ENCODE measurements at regions not wholly inside any gene's neighbourhood (a gene's known extent, or its start where the extent isn't known, plus 50 kb on each side); places are given as distances from the start of the nearest gene placed in this dataset.

DNA sequence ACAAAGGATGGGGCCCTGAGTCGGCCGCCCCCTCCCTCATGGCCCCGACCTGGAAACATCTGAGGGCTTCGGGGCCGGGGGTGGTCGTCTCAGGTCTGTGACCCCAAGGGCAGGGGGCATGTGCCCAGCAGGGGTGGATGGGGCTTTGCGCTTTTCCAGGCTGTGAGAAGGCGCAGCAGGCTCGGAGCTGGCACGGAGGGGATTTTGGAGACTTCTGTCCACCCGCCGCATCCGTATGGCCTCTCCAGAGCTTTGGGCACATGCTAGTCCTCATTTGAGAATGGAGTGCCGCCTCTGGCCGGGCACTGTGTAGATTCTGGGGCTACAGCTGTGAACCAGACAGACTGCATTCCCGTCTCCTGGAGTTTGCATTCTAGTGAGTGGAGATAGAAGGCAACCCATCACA lies 66.1 kb upstream of the WNT4 start:
- DNase-seq: no peak
- peaks cover 15 to 60% of the 10 kb centered on the region in 2 donors for H3K27me3 ChIP-seq (ENCODE audit: control insufficient read depth in 2 of 2, insufficient read depth in 2 of 2, low read length in 2 of 2)
- no peaks in the 10 kb centered on the region for H3K9me3 ChIP-seq (replicated peaks in 1 of 2; ENCODE audit: control insufficient read depth in 1 of 2, insufficient read depth in 1 of 2, low read length in 2 of 2)
- no peaks in the 10 kb centered on the region for H3K36me3 ChIP-seq (replicated peaks in 1 of 2; ENCODE audit: control insufficient read depth in 1 of 2, insufficient read depth in 2 of 2, low read length in 2 of 2)
- TF ChIP-seq, protein P1, sequence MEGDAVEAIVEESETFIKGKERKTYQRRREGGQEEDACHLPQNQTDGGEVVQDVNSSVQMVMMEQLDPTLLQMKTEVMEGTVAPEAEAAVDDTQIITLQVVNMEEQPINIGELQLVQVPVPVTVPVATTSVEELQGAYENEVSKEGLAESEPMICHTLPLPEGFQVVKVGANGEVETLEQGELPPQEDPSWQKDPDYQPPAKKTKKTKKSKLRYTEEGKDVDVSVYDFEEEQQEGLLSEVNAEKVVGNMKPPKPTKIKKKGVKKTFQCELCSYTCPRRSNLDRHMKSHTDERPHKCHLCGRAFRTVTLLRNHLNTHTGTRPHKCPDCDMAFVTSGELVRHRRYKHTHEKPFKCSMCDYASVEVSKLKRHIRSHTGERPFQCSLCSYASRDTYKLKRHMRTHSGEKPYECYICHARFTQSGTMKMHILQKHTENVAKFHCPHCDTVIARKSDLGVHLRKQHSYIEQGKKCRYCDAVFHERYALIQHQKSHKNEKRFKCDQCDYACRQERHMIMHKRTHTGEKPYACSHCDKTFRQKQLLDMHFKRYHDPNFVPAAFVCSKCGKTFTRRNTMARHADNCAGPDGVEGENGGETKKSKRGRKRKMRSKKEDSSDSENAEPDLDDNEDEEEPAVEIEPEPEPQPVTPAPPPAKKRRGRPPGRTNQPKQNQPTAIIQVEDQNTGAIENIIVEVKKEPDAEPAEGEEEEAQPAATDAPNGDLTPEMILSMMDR (IDR thresholded peaks at IDR 0.05): no peak
- H3K9me3 Mint-ChIP-seq: peaks cover 0 to 3% (median 0%) of the 10 kb centered on the region in 7 donors
- peak overlapping the region in 1 of 2 donors; percentile 56 for H3K4me3 Mint-ChIP-seq
- H3K9ac ChIP-seq (ENCODE audit: insufficient read depth, low read length, poor library complexity, severe bottlenecking): no peak overlapping the region
- H3K4me3 ChIP-seq (replicated peaks in 1 of 3; ENCODE audit: low read depth in 2 of 3, low read length in 3 of 3): no peak overlapping the region
- H3K27ac Mint-ChIP-seq: no peak overlapping the region
- H4K20me1 ChIP-seq (ENCODE audit: insufficient read depth, low read length): no peaks in the 10 kb centered on the region
- no peak overlapping the region for H2AFZ ChIP-seq (ENCODE audit: insufficient read depth, low read depth, low read length, poor library complexity, severe bottlenecking)
- H3K4me1 ChIP-seq (ENCODE audit: control insufficient read depth in 1 of 2, insufficient read depth in 2 of 2, low read length in 2 of 2): no peaks in the 10 kb centered on the region
- WGBS (ENCODE audit: insufficient coverage): 56% methylated on average over 16 of the region's 16 CpGs
- peaks cover 38 to 71% (median 56%) of the 10 kb centered on the region in 3 donors for H3K27me3 Mint-ChIP-seq (ENCODE audit: low read depth in 3 of 3)
- H3K4me2 ChIP-seq (replicated peaks; ENCODE audit: extremely low read depth, low read length, poor library complexity, severe bottlenecking): no peak overlapping the region
- H3K27ac ChIP-seq (ENCODE audit: low read depth in 1 of 2, low read length in 2 of 2): no peak overlapping the region
- H3K36me3 Mint-ChIP-seq: no peaks in the 10 kb centered on the region
- intact Hi-C loops (cut with micrococcal nuclease): no loop called here
- H3K4me1 Mint-ChIP-seq: no peaks in the 10 kb centered on the region
- no peaks in the 10 kb centered on the region for H3K79me2 ChIP-seq (ENCODE audit: insufficient read depth, low read length)

GRCh38 chr1:22210176-22210575 lies 67.3 kb upstream of the WNT4 start:
- Histone ChIP-seq H3K4me2 (replicated peaks; ENCODE audit: extremely low read depth, low read length, poor library complexity, severe bottlenecking) (no peak overlapping the region), H2AFZ (ENCODE audit: insufficient read depth, low read depth, low read length, poor library complexity, severe bottlenecking) (no peak overlapping the region), H3K27ac (ENCODE audit: low read depth in 1 of 2, low read length in 2 of 2) (no peak overlapping the region), H3K4me1 (ENCODE audit: control insufficient read depth in 1 of 2, insufficient read depth in 2 of 2, low read length in 2 of 2) (no peaks in the 10 kb centered on the region), H3K27me3 (ENCODE audit: control insufficient read depth in 2 of 2, insufficient read depth in 2 of 2, low read length in 2 of 2) (peaks cover 15 to 61% of the 10 kb centered on the region in 2 donors), H3K9ac (ENCODE audit: insufficient read depth, low read length, poor library complexity, severe bottlenecking) (no peak overlapping the region), H3K36me3 (replicated peaks in 1 of 2; ENCODE audit: control insufficient read depth in 1 of 2, insufficient read depth in 2 of 2, low read length in 2 of 2) (no peaks in the 10 kb centered on the region), H3K9me3 (replicated peaks in 1 of 2; ENCODE audit: control insufficient read depth in 1 of 2, insufficient read depth in 1 of 2, low read length in 2 of 2) (no peaks in the 10 kb centered on the region), H4K20me1 (ENCODE audit: insufficient read depth, low read length) (no peaks in the 10 kb centered on the region), H3K4me3 (replicated peaks in 1 of 3; ENCODE audit: low read depth in 2 of 3, low read length in 3 of 3) (no peak overlapping the region), H3K79me2 (ENCODE audit: insufficient read depth, low read length) (no peaks in the 10 kb centered on the region)
- peaks cover 0 to 3% (median 0%) of the 10 kb centered on the region in 7 donors for H3K9me3 Mint-ChIP-seq
- no peak for DNase-seq
- peak overlapping the region in 1 of 2 donors; percentile 12 for H3K4me3 Mint-ChIP-seq
- H3K36me3 Mint-ChIP-seq: no peaks in the 10 kb centered on the region
- no peaks in the 10 kb centered on the region for H3K4me1 Mint-ChIP-seq
- TF ChIP-seq, protein P1 (IDR thresholded peaks at IDR 0.05): no peak
- WGBS (ENCODE audit: insufficient coverage): 71% methylated on average over 12 of the region's 12 CpGs
- H3K27ac Mint-ChIP-seq: no peak overlapping the region
- H3K27me3 Mint-ChIP-seq (ENCODE audit: low read depth in 3 of 3): peaks cover 46 to 75% (median 57%) of the 10 kb centered on the region in 3 donors
- intact Hi-C loops (cut with micrococcal nuclease): no loop called here

Data from CD14-positive monocyte (primary cell).